Endodermal cell (in vitro differentiated cells): ENCODE measurements at regions not wholly inside any gene's neighbourhood (a gene's known extent, or its start where the extent isn't known, plus 50 kb on each side); places are given as distances from the start of the nearest gene placed in this dataset.

Source experiments
- DNase-seq: peaks from one replicate; pipeline ENCODE4 v3.0.0-alpha.2; 2017
- H3K27ac ChIP-seq: 2 replicates; pipeline ENCODE4 v1.5.1; 2013; ENCODE audit warnings: mild to moderate bottlenecking, low read depth, low read length, moderate library complexity
- H3K27me3 ChIP-seq: 2 replicates; pipeline ENCODE4 v1.6.1; 2013; ENCODE audit warnings: mild to moderate bottlenecking, low read length, moderate library complexity; ENCODE audit not compliant: insufficient read depth, control insufficient read depth, poor library complexity, severe bottlenecking
- H3K36me3 ChIP-seq: 2 replicates; pipeline ENCODE4 v1.7.0; 2013; ENCODE audit warnings: mild to moderate bottlenecking, low read length, moderate library complexity; ENCODE audit not compliant: control insufficient read depth, insufficient read depth
- H3K4me1 ChIP-seq: one replicate; pipeline ENCODE4 v1.7.0; 2013; ENCODE audit warnings: low read length; ENCODE audit not compliant: control insufficient read depth, insufficient read depth
- H3K4me3 ChIP-seq: 2 replicates; pipeline ENCODE4 v1.5.1; 2013; ENCODE audit warnings: mild to moderate bottlenecking, low read length, moderate library complexity
- H3K9ac ChIP-seq: 2 replicates; pipeline ENCODE4 v1.6.1; 2013; ENCODE audit warnings: mild to moderate bottlenecking, low read length, moderate library complexity; ENCODE audit not compliant: poor library complexity, severe bottlenecking; ENCODE audit errors: extremely low read depth
- H3K9me3 ChIP-seq: 2 replicates; pipeline ENCODE4 v1.6.1; 2013; ENCODE audit warnings: mild to moderate bottlenecking, low read length, moderate library complexity; ENCODE audit not compliant: control insufficient read depth
- H3K27ac Mint-ChIP-seq: 2 replicates; pipeline ENCODE4 v1.8.0; 2020; ENCODE audit warnings: mixed read lengths
- H3K27me3 Mint-ChIP-seq: 2 replicates; pipeline ENCODE4 v1.8.0; 2021; ENCODE audit warnings: mild to moderate bottlenecking, mixed read lengths; ENCODE audit not compliant: insufficient read depth
- H3K36me3 Mint-ChIP-seq: 2 replicates; pipeline ENCODE4 v1.8.0; 2020; ENCODE audit warnings: low read depth, mixed read lengths
- H3K4me1 Mint-ChIP-seq: 2 replicates; pipeline ENCODE4 v1.8.0; 2020; ENCODE audit warnings: mixed read lengths
- H3K4me3 Mint-ChIP-seq: 2 replicates; pipeline ENCODE4 v1.8.0; 2020; ENCODE audit warnings: mild to moderate bottlenecking, moderate library complexity, mixed read lengths
- H3K9me3 Mint-ChIP-seq: 2 replicates; pipeline ENCODE4 v1.8.0; 2020; ENCODE audit warnings: mild to moderate bottlenecking, mixed read lengths
- CTCF ChIP-seq: fragments of 200-600 bp; sonication (generic); conservative IDR thresholded peaks from 2 replicates; pipeline ENCODE4 v1.5.0; 2021; ENCODE audit warnings: antibody characterized with exemption, mild to moderate bottlenecking
- WGBS, 2 experiments: methylation state at CpG; one replicate each; pipeline versions ENCODE4 v1.1.5 to v1.1.7; 2013; ENCODE audit warnings: missing lambda C conversion rate in 2 of 2, mixed read lengths in 1 of 2; ENCODE audit not compliant: insufficient coverage in 1 of 2, insufficient read length in 1 of 2; 5-methylcytosine and 5-hydroxymethylcytosine counted together

DNA sequence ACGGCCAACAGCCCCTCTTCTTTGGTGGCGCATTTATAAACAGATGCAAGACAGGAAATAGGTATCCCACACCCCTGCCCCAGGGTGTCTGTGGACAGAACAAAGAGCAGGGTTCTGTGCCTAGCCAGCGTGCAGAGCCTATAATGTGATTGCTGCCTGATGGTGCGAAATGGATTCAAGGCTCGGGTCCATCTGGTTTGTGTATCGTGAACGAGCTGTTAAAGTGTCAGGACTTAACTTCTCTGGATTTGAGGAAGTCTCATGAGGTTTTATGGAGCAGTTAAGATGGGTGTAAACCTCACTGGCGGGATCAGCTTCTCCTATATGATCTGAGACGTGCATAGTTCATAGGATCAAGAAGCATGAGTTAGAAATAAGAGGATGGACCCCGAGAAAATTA lies 388.7 kb upstream of the TBX3 start:
- H3K4me1 ChIP-seq, result peaks cover 5% of the 10 kb centered on the region
- H3K27me3 ChIP-seq, result no peaks in the 10 kb centered on the region
- H3K36me3 ChIP-seq, result no peaks in the 10 kb centered on the region
- no peak overlapping the region for H3K27ac Mint-ChIP-seq
- H3K4me1 Mint-ChIP-seq, result peaks cover 22% of the 10 kb centered on the region
- H3K9ac ChIP-seq, result no peak overlapping the region
- no peak overlapping the region for H3K4me3 Mint-ChIP-seq
- H3K27me3 Mint-ChIP-seq, result peaks cover 64% of the 10 kb centered on the region
- H3K9me3 Mint-ChIP-seq, result no peaks in the 10 kb centered on the region
- no peaks in the 10 kb centered on the region for H3K36me3 Mint-ChIP-seq
- TF ChIP-seq CTCF, result no peak
- H3K27ac ChIP-seq, result no peak overlapping the region
- DNase-seq, result no peak
- WGBS, 2 experiments, result 87 to 93% methylated on average over 8 to 10 of the region's 10 CpGs
- no peaks in the 10 kb centered on the region for H3K9me3 ChIP-seq
- H3K4me3 ChIP-seq, result no peak overlapping the region

DNA sequence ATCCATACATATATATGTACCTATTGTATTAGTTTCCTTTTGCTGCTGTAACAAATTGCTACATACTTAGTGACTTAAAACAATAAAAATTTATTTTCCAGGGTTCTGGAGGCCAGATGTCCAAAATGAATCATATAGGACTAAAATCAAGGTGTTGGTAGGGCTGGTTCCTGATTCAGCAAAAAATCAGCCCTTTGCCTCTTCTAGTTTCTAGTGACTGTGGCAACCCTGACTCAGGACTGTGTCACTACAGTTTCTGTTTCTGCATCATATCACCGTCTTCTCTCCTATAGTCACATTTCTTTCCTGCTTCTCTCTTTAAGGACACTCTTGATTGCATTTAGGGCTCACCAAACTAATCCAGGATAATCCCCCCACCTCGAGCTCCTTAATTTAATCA lies 386.3 kb upstream of the TBX3 start:
- no peaks in the 10 kb centered on the region for H3K9me3 ChIP-seq
- no peak overlapping the region for H3K9ac ChIP-seq
- DNase-seq, result no peak
- no peaks in the 10 kb centered on the region for H3K36me3 Mint-ChIP-seq
- 80 to 85% methylated on average over 2 of the region's 2 CpGs for WGBS, 2 experiments
- H3K4me3 Mint-ChIP-seq, result no peak overlapping the region
- H3K36me3 ChIP-seq, result no peaks in the 10 kb centered on the region
- H3K9me3 Mint-ChIP-seq, result no peaks in the 10 kb centered on the region
- H3K4me1 ChIP-seq, result peaks cover 5% of the 10 kb centered on the region
- H3K27me3 ChIP-seq, result no peaks in the 10 kb centered on the region
- no peak overlapping the region for H3K27ac Mint-ChIP-seq
- peaks cover 22% of the 10 kb centered on the region for H3K4me1 Mint-ChIP-seq
- H3K4me3 ChIP-seq, result no peak overlapping the region
- H3K27ac ChIP-seq, result no peak overlapping the region
- peaks cover 71% of the 10 kb centered on the region for H3K27me3 Mint-ChIP-seq
- TF ChIP-seq CTCF, result no peak

DNA sequence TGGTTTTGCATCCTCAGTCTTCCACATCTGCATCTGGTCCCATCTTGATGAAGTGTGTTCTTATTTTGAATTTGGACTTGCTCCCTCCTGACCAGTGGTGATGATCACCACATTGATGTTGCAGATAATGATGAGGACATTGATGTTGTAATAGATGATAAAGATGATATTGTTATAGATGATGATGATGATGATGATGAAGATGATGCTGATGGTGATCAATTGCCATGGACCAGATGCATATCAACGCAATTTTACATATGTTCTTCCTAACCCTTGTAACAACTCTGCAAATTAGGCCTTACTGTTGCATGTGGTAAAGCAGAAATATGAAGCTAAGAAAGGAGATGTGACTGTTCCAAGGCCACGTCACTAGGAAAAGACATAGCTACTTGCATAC lies 380.3 kb upstream of the TBX3 start:
- peaks cover 31% of the 10 kb centered on the region for H3K27me3 Mint-ChIP-seq
- H3K4me1 Mint-ChIP-seq, result no peaks in the 10 kb centered on the region
- no peak for TF ChIP-seq CTCF
- H3K4me3 ChIP-seq, result no peak overlapping the region
- no peak overlapping the region for H3K4me3 Mint-ChIP-seq
- no peaks in the 10 kb centered on the region for H3K9me3 ChIP-seq
- no peak overlapping the region for H3K27ac ChIP-seq
- no peaks in the 10 kb centered on the region for H3K27me3 ChIP-seq
- no peaks in the 10 kb centered on the region for H3K9me3 Mint-ChIP-seq
- no peaks in the 10 kb centered on the region for H3K4me1 ChIP-seq
- WGBS, 2 experiments, result 100% methylated on average over 1 of the region's 2 CpGs; no CpG with 5 or more reads in 1 of the 2 experiments
- no peak for DNase-seq
- H3K9ac ChIP-seq, result no peak overlapping the region
- no peaks in the 10 kb centered on the region for H3K36me3 Mint-ChIP-seq
- H3K27ac Mint-ChIP-seq, result no peak overlapping the region
- no peaks in the 10 kb centered on the region for H3K36me3 ChIP-seq
